Liver (tissue), 3 donors: ENCODE measurements at regions not wholly inside any gene's neighbourhood (a gene's known extent, or its start where the extent isn't known, plus 50 kb on each side); places are given as distances from the start of the nearest gene placed in this dataset.

Experiments
- CTCF ChIP-seq: fragments of 150-350 bp; IDR thresholded peaks from 2 replicates; pipeline ENCODE4 v1.5.1; 2017; ENCODE audit warnings: improper control_type of control experiment, low read depth, low read length; ENCODE audit not compliant: missing input control
- GABPA ChIP-seq, 2 donors: IDR thresholded peaks in 1 of 2; conservative IDR thresholded peaks in 1 of 2; 2 replicates each; pipeline ENCODE4 v1.6.1; 2016; ENCODE audit warnings: antibody characterized with exemption in 2 of 2, mild to moderate bottlenecking in 1 of 2, moderate library complexity in 1 of 2
- JUND ChIP-seq, 2 donors: IDR thresholded peaks; 2 replicates each; pipeline ENCODE4 v1.6.1; 2016; ENCODE audit warnings: antibody characterized with exemption in 2 of 2
- RAD21 ChIP-seq, 2 donors: IDR thresholded peaks; 2 replicates each; pipeline ENCODE4 v1.6.1; 2016; ENCODE audit warnings: antibody characterized with exemption in 2 of 2, mild to moderate bottlenecking in 2 of 2
- SP1 ChIP-seq: IDR thresholded peaks from 2 replicates; pipeline ENCODE4 v1.6.1; 2018; ENCODE audit warnings: antibody characterized with exemption, mild to moderate bottlenecking
- TAF1 ChIP-seq: conservative IDR thresholded peaks from 2 replicates; pipeline ENCODE4 v1.6.1; 2016; ENCODE audit warnings: antibody characterized with exemption, mild to moderate bottlenecking
- ZBTB33 ChIP-seq: IDR thresholded peaks from 2 replicates; pipeline ENCODE4 v1.6.1; 2016; ENCODE audit warnings: antibody characterized with exemption
- TF ChIP-seq, protein P1 (sequence below): IDR thresholded peaks from 2 replicates; pipeline ENCODE4 v1.6.1; 2016; ENCODE audit warnings: antibody characterized with exemption
- donor health status: healthy.
- donor health status: healthy.

GRCh38 chr11:100629671-100630070, 57.4 kb upstream of the ARHGAP42 start:
- TF ChIP-seq ZBTB33 (no peak), TAF1 (no peak), RAD21 (IDR thresholded peaks at IDR 0.05) (peak; percentile 40 to 56), CTCF (no peak), SP1 (no peak), GABPA (IDR thresholded peaks at IDR 0.05 in 1 of 2, conservative IDR thresholded peaks at IDR 0.05 in 1 of 2) (no peak), JUND (IDR thresholded peaks at IDR 0.05) (no peak)
- TF ChIP-seq, protein P1, sequence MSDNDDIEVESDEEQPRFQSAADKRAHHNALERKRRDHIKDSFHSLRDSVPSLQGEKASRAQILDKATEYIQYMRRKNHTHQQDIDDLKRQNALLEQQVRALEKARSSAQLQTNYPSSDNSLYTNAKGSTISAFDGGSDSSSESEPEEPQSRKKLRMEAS, result no peak
